HG03432 (cell line): ENCODE measurements at regions not wholly inside any gene's neighbourhood (a gene's known extent, or its start where the extent isn't known, plus 50 kb on each side); places are given as distances from the start of the nearest gene placed in this dataset.
"Not testable (repeated sequence)": the region's sequence is repeated elsewhere in the genome, so short reads cannot be mapped to it uniquely, and the experiment has no call there.

Source experiments
- ATAC-seq: cut with Tn5 transposase; IDR thresholded peaks from one replicate; pipeline ENCODE4 v1.9.1; 2021; ENCODE audit warnings: mild to moderate bottlenecking, moderate library complexity; ENCODE audit not compliant: unreplicated experiment

GRCh38 chr12:84075991-84076390, 836.6 kb downstream of the SLC6A15 start:
- ATAC-seq = no peak

- no peak for ATAC-seq
Measured at GRCh38 chr12:84073401-84073800, 839.2 kb downstream of the SLC6A15 start.

- ATAC-seq = no peak
Measured at GRCh38 chr12:84072961-84073360, 839.6 kb downstream of the SLC6A15 start.

- ATAC-seq = no peak
Measured at GRCh38 chr12:84070292-84070691, 842.3 kb downstream of the SLC6A15 start.

- no peak for ATAC-seq
Measured at GRCh38 chr12:84069699-84070098, 842.9 kb downstream of the SLC6A15 start.

- ATAC-seq = no peak
Measured at GRCh38 chr12:84069198-84069597, 843.4 kb downstream of the SLC6A15 start.

- ATAC-seq = no peak
Measured at GRCh38 chr12:84058136-84058535, 854.5 kb downstream of the SLC6A15 start.

GRCh38 chr12:84054811-84055210, 857.8 kb downstream of the SLC6A15 start:
- no peak for ATAC-seq

GRCh38 chr12:84047881-84048280, 864.7 kb downstream of the SLC6A15 start:
- ATAC-seq = no peak

GRCh38 chr12:84046859-84047258, 865.7 kb downstream of the SLC6A15 start:
- ATAC-seq = no peak

- ATAC-seq = no peak
Measured at GRCh38 chr12:84043355-84043754, 869.2 kb downstream of the SLC6A15 start.

GRCh38 chr12:84038242-84038641, 874.4 kb downstream of the SLC6A15 start:
- no peak for ATAC-seq

GRCh38 chr12:84036912-84037311, 875.7 kb downstream of the SLC6A15 start:
- ATAC-seq = no peak

- ATAC-seq = no peak
Measured at GRCh38 chr12:84035766-84036165, 876.8 kb downstream of the SLC6A15 start.

GRCh38 chr12:84034871-84035270, 877.7 kb downstream of the SLC6A15 start:
- ATAC-seq = no peak

- no peak for ATAC-seq
Measured at GRCh38 chr12:84033162-84033561, 879.4 kb downstream of the SLC6A15 start.

- ATAC-seq = not testable (repeated sequence)
Measured at GRCh38 chr12:84018556-84019179, 893.9 kb downstream of the SLC6A15 start.

GRCh38 chr12:84016956-84017355, 895.6 kb downstream of the SLC6A15 start:
- no peak for ATAC-seq

- ATAC-seq = no peak
Measured at GRCh38 chr12:83997423-83997822, 915.2 kb downstream of the SLC6A15 start.

- no peak for ATAC-seq
Measured at GRCh38 chr12:83996671-83997070, 915.9 kb downstream of the SLC6A15 start.

GRCh38 chr12:83985084-83985483, 927.5 kb downstream of the SLC6A15 start:
- ATAC-seq = no peak

- ATAC-seq = no peak
Measured at GRCh38 chr12:83980398-83980797, 932.2 kb downstream of the SLC6A15 start.

- ATAC-seq = no peak
Measured at GRCh38 chr12:83979785-83980184, 932.8 kb downstream of the SLC6A15 start.
